ENCODE measurements at regions not wholly inside any gene's neighbourhood (a gene's known extent, or its start where the extent isn't known, plus 50 kb on each side); places are given as distances from the start of the nearest gene placed in this dataset.
"Not testable (repeated sequence)": the region's sequence is repeated elsewhere in the genome, so short reads cannot be mapped to it uniquely, and the experiment has no call there.

- WGBS, 2 donors: 81% methylated on average over 11 of the region's 11 CpGs
- intact Hi-C loops (cut with DNase I): no loop called here
- Histone ChIP-seq H3K4me3 (no peak overlapping the region), H3K27me3 (no peaks in the 10 kb centered on the region), H3K9me3 (peaks cover 0 to 11% (median 0%) of the 10 kb centered on the region in 11 donors), H3K4me1 (no peaks in the 10 kb centered on the region), H3K36me3 (no peaks in the 10 kb centered on the region), H3K27ac (no peak overlapping the region)
- DNase-seq (no peak), ATAC-seq (no peak)
- no peak for TF ChIP-seq CTCF (IDR thresholded peaks at IDR 0.05)
Observed at GRCh38 chrX:912677-913076, 282.1 kb downstream of the SHOX start.

- H3K4me3 ChIP-seq; H3K27me3 ChIP-seq; H3K36me3 ChIP-seq; H3K4me1 ChIP-seq; ATAC-seq; H3K27ac ChIP-seq; intact Hi-C loops (cut with DNase I); DNase-seq: not testable (repeated sequence)
- 46 to 49% methylated on average over 2 of the region's 2 CpGs for WGBS, 2 donors
- peaks cover 0 to 11% (median 0%) of the 10 kb centered on the region in 11 donors for H3K9me3 ChIP-seq
Observed at GRCh38 chrX:909068-909467, 278.5 kb downstream of the SHOX start.

- ATAC-seq: no peak
- DNase-seq: no peak
- intact Hi-C loops (cut with DNase I): no loop called here
- Histone ChIP-seq H3K4me3 (no peak overlapping the region), H3K4me1 (no peaks in the 10 kb centered on the region), H3K27me3 (no peaks in the 10 kb centered on the region), H3K9me3 (peaks cover 0 to 11% (median 0%) of the 10 kb centered on the region in 11 donors), H3K27ac (no peak overlapping the region), H3K36me3 (no peaks in the 10 kb centered on the region)
- 77% methylated on average over 3 of the region's 3 CpGs for WGBS, 2 donors
- TF ChIP-seq CTCF (IDR thresholded peaks at IDR 0.05): no peak
Observed at GRCh38 chrX:906586-906985, 276.0 kb downstream of the SHOX start.

GRCh38 chrX:905848-906566 lies 275.4 kb downstream of the SHOX start:
- H3K27ac ChIP-seq: no peak overlapping the region
- intact Hi-C loops (cut with DNase I): no loop called here
- no peak for DNase-seq
- H3K27me3 ChIP-seq: no peaks in the 10 kb centered on the region
- H3K4me1 ChIP-seq: no peaks in the 10 kb centered on the region
- no peak overlapping the region for H3K4me3 ChIP-seq
- 76 to 78% methylated on average over 19 of the region's 19 CpGs for WGBS, 2 donors
- TF ChIP-seq CTCF (IDR thresholded peaks at IDR 0.05): no peak
- ATAC-seq: no peak
- H3K36me3 ChIP-seq: no peaks in the 10 kb centered on the region
- peaks cover 0 to 11% (median 0%) of the 10 kb centered on the region in 11 donors for H3K9me3 ChIP-seq

- Histone ChIP-seq H3K27ac (no peak overlapping the region), H3K27me3 (no peaks in the 10 kb centered on the region), H3K9me3 (peaks cover 0 to 13% (median 0%) of the 10 kb centered on the region in 11 donors), H3K4me3 (no peak overlapping the region), H3K4me1 (no peaks in the 10 kb centered on the region), H3K36me3 (no peaks in the 10 kb centered on the region)
- TF ChIP-seq CTCF (IDR thresholded peaks at IDR 0.05): no peak
- DNase-seq (no peak), ATAC-seq (no peak)
- WGBS, 2 donors: 93% methylated on average over 15 of the region's 15 CpGs
- intact Hi-C loops (cut with DNase I): no loop called here
Observed at GRCh38 chrX:903116-903515, 272.5 kb downstream of the SHOX start.
